ENCODE measurements at regions not wholly inside any gene's neighbourhood (a gene's known extent, or its start where the extent isn't known, plus 50 kb on each side); places are given as distances from the start of the nearest gene placed in this dataset.

DNA sequence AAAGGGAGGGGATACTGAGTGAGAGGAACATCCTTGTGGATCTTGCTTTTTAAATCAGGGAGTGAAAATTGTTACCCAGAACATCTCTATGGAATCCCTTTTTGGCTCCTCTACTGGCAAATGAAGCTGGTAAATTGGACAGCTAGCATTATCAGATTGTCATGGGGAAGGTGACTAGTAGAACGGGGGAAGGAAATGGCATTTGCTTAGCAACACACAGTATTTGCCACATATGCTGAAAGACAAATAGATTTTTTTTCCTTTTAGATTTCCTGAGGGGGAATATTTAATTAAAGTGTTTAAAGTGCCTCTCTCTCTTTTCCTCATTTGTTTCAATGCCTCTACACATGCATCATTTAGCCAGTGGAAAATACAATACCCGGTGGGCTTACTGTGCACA is 573.5 kb downstream of the BCKDHB start:
- DNase-seq = no peak

- DNase-seq = no peak
These were observed 569.9 kb downstream of the BCKDHB start for GRCh38 chr6:80676386-80676785.

DNA sequence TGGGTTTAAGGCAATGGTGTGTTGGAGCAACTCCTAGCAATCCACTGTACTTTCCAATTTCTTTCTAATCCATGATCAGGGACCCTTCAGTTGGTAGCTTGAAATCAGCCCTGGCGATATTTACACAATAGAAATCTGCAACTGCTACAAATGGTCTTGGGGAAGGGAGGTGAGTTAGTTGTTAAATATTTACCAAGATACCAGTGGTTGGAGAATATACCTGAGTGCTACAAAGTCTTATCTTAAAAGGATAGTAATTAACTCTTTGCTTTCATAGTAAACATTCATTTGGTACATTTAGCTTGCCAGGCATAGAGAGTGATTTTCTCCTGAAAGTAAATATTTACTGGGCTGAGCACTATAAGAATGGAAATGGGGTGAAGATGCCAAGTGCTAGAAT is 568.2 kb downstream of the BCKDHB start:
- no peak for DNase-seq

- no peak for DNase-seq
These were observed 566.9 kb downstream of the BCKDHB start for GRCh38 chr6:80673367-80673766.

GRCh38 chr6:80667006-80667405 is 560.5 kb downstream of the BCKDHB start:
- DNase-seq = no peak

GRCh38 chr6:80658926-80659325 is 552.5 kb downstream of the BCKDHB start:
- DNase-seq = no peak

- DNase-seq = peak; percentile 44
These were observed 540.7 kb downstream of the BCKDHB start for GRCh38 chr6:80647156-80647555.

GRCh38 chr6:80643881-80644280 is 537.4 kb downstream of the BCKDHB start:
- DNase-seq = no peak

DNA sequence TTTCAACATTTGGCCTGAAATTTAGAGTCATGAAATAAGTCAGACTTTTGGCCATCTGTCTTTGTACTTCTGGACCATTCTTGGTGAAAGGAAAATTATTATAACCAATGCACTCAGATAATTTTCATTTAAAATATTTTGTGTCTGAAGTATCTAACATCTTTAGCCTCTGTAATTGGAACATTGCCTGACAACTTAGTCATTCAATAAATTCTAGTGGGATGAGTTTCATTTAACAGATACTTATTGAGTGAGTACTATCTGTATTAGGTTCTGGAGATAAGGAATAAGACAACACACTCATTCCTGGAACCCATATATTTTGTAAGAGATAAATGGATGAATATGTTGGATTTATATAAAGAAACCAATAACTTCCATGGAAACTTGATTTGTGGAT is 536.0 kb downstream of the BCKDHB start:
- no peak for DNase-seq

DNA sequence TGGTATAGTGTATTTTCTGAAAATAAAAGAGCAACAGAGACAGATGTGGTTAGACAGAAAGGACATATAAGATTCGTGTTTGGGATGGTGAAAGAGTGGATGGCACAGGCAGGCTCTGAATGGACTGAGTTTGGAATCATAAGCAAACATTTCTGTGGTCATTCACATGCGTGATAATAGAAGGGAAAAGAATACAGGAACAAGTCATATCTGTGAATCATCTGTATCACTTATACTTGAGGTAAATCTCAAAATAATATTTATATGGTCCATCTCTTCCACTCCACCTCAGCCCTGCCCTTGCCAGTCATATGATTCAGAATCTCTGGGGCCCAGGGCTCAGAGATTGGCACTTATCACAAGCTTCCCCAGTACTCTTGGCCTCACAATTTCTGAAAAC is 535.1 kb downstream of the BCKDHB start:
- DNase-seq = no peak

DNA sequence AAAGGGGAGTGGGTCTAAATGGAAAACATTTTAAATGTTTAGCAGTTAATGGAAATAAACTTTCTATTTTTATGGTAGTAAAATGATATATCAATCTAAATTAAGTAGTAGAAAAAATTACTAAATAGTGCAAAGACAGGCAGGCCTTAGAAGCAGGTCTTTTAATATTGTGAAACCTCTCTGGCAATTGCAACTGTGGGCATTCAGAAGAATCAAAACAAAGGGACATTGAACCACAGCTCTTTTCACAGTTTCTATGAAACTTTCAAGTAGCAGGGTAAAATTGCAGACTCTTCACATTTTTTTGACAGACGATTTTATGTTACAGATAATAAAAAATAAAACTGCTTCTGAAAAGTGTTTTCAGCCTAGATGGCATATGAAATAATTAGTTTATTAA is 533.7 kb downstream of the BCKDHB start:
- no peak for DNase-seq

DNA sequence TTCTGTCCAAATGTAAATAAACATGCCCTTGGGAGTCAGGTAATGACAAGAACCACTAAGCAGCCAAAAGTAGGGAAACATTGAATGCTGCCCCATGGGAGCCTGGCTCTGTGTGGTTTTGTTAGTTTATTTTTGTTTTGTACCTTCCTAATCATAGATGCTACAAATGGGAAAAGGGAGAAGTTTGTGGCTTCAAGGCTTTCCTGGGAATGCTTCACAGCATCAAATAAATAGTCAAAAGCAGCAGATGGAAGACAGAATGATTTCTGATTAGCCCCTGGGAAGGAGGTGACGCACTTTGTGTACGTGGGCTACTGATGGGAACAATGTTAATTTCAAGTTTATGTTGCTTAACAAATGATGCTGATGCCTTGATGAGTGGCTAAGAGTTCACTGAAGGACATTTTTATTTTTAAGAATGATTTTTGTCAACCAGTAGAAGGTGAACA is 532.7 kb downstream of the BCKDHB start:
- no peak for DNase-seq

GRCh38 chr6:80638213-80639055 is 532.0 kb downstream of the BCKDHB start:
- no peak for DNase-seq

DNA sequence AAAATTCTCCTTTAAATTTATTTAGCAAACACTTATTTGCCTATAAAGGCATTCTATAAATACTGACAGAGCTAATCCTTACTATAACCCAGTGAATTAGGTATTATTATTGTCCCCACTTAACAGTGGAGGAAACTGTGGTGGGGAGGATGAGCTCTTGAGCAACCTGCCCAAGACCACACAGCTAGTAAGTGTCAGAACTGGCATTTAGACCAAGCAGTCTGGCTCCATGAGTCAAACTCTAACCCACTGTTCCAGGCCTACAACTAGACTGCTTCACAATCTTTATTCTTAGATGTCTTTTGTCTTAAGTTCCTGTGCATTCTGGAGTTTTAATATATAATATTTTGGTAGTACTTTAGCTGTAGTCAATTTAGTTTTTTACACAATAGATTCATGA is 530.8 kb downstream of the BCKDHB start:
- DNase-seq = no peak

DNA sequence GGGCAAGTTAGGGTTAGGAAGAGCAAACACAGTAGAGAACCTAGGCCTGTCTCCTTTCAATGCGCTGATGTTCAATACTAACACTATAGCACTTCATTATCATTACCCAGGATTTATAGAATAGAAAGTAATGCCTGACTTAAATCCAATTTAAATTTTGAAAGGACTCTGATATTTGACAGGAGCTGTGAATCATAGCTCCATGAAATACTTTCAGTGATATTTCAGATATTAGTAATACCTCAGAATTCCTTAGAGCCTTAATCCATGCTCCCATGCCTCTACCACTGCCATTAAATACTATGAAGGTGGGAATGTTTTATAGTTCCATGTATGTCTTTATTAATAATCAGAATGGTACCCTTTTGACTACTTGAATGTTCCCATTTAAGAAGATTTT is 530.2 kb downstream of the BCKDHB start:
- no peak for DNase-seq

GRCh38 chr6:80633412-80633811 is 526.9 kb downstream of the BCKDHB start:
- DNase-seq = no peak

DNA sequence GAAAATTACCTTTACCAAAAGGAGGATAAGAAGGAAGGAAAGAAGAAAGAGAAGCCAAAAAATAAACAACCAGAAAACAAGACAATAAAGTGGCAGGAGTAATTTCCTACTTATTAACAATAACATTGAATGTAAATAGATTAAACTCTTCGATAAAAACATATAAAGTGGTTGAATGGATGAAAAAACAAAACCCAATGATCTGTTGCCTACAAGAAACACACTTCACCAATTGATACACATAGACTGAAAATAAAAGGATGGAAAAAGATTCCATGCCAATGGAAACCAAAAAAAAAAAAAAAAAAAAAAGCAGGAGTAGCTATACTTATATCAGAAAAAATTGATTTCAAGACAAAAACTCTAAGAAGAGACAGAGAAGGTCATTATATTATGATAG is 518.9 kb downstream of the BCKDHB start:
- DNase-seq = no peak

- no peak for DNase-seq
These were observed 516.8 kb downstream of the BCKDHB start for GRCh38 chr6:80623066-80623815.

- DNase-seq = no peak
These were observed 516.2 kb downstream of the BCKDHB start for GRCh38 chr6:80622641-80623040.

DNA sequence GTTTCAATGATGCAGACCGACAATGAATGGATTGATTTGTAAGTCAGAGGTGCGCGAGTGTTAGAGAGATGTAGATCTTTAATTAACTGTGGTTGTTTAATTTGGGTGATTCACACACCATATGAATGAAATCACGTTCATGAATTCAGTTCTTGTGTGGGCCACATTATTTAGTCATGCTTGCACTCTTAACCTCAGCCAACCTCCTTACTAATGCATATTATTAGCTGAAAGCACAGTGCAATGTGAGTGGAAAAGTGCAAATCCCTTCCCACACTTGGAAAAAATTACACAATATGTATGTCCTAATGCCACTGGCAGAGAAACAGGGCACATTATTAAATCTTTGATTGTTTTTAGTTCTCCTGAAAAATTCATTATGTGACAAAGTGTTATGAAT is 512.5 kb downstream of the BCKDHB start:
- no peak for DNase-seq

DNA sequence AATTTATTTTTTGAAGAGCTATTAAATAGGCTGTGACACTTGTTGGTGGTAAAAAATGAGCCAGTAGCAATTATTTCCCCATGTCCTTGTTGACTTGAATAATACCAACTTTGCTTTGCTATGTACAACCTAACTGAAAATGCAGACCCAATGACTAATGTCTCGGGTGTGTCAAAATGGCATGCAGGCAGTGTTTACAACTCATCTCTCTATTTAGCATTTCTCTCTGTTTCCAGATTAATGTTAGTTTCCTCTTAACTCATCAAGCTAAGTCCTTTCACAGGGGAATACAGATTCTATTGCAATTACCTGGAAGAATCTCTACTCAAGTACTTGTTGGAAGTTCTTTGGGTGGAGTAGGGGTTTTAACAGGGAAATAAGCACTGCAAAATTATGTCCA is 504.4 kb downstream of the BCKDHB start:
- no peak for DNase-seq

- no peak for DNase-seq
These were observed 502.4 kb downstream of the BCKDHB start for GRCh38 chr6:80608881-80609280.

DNA sequence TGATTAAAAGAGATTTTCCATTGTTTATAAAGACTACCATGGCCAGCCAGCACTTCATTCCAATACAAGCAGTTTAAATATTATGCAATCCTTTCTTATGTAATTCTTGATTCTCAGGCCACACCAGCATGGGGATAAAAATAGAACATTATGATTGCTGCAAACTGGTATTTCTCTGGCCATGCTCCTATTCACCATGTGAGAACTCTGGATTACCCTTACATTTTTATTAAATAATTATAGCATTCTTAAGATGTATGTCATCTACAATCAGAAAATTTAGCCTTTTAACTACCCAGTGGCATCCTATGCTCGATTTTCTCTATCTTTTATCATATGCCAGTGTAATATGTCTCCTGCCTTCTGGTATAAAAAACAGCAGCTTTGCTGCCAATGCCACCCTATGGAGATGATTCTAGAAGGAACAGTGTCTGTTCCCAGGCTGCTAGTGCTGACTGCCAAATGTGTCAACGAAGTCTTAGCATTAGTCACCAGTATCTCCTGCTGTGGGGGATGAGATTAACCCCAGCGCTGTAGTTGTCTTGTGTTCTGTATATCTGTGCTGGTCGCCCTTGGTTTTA is 501.4 kb downstream of the BCKDHB start:
- no peak for DNase-seq

All from NCI-H2171 treated with DMSO at 0.1 percent for 48 hours (cell line).